PC-9 (cell line): ENCODE measurements at regions not wholly inside any gene's neighbourhood (a gene's known extent, or its start where the extent isn't known, plus 50 kb on each side); places are given as distances from the start of the nearest gene placed in this dataset.

Source experiments
- CTCF ChIP-seq: fragments of 200-600 bp; sonication (generic); conservative IDR thresholded peaks from 2 replicates; pipeline ENCODE4 v1.6.1; 2017; ENCODE audit warnings: mixed run types, antibody characterized with exemption, mild to moderate bottlenecking, moderate library complexity
- EZH2 ChIP-seq: fragments of 200-600 bp; sonication (generic); IDR thresholded peaks from 2 replicates; pipeline ENCODE4 v1.8.0; 2017; ENCODE audit warnings: antibody characterized with exemption, low read depth

DNA sequence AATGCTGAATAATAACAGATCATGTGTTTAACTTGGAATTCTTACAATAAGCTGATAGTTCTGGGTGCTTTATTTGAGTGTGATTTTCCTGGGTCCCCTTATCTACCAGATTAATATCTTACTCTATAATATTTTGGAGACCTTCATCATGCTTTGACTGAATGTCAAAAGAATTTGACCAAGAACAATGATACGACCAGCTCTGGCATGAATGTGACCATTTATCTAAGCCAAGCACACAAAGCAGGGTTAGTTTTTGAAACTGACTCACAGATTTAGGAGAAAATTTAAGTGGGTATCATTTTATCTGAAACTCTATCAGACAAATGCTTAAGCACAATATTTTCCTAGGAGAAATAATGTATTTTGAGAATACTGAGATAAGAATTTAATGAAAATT, 677.0 kb downstream of the NYAP2 start:
- no peak for TF ChIP-seq EZH2
- TF ChIP-seq CTCF: no peak
